ENCODE measurements at regions not wholly inside any gene's neighbourhood (a gene's known extent, or its start where the extent isn't known, plus 50 kb on each side); places are given as distances from the start of the nearest gene placed in this dataset.

- DNase-seq: no peak
These were observed 221.2 kb upstream of the MAP3K7 start for GRCh38 chr6:90807791-90808701.

- no peak for DNase-seq
These were observed 218.8 kb upstream of the MAP3K7 start for GRCh38 chr6:90805619-90806155.

GRCh38 chr6:90803956-90804355 lies 217.1 kb upstream of the MAP3K7 start:
- DNase-seq: no peak

DNA sequence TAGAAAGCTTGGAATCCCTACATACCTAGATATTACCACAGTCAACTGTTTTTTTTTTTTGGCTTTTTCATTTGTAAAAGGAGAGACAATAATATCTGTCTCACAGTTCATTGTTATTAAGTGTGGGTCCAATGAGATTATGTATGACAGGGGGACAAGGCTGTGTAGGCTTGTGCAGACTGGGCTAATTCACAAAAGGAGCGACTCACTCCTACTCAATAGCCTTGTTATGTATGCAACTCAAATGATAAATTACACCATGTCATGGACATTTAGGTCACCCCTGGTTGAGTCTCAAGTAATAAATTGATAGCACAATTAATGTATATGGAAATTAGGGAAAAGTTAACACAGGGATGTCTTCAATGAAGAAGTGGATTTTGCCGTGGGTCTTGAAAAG lies 208.2 kb upstream of the MAP3K7 start:
- no peak for DNase-seq

DNA sequence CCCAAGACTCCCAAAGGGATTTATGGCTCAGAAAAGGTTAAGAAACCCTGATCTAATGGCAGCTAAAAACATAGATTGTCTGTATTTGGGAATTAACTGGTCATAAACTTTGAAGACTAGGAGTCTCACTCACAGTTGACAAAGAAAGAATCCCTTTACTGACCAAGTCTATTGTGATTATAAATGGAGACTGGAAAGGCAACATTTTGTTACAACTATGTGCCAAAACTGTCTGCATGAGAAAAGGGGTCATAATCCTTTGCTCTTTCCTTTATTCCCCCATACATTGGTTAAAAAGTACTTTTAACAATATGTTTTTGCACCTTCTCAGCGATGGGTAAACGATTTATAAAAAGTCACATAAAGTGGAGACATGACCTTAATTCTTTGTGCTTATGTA lies 206.9 kb upstream of the MAP3K7 start:
- no peak for DNase-seq

GRCh38 chr6:90790696-90791095 lies 203.8 kb upstream of the MAP3K7 start:
- peak; percentile 9 for DNase-seq

- DNase-seq: no peak
These were observed 203.2 kb upstream of the MAP3K7 start for GRCh38 chr6:90790058-90790457.

DNA sequence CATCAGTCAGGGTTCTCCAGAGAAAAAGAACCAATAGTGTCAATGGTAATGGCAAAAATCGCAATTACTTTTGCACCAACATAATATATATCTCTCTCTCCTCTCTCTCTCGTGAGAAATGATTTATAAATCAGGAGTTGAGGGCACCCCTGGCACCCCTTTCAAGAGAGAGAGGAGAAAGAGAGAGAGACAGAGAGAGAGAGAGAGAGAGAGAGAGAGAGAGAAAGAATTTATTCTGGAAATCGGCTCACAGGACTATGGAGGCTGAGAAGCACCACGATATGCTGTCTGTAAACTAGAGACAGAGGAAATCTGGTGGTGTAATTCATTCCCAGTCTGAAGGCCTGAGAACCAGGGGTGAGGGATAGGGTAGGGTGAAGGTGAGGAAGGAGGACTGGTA lies 201.9 kb upstream of the MAP3K7 start:
- DNase-seq: no peak

DNA sequence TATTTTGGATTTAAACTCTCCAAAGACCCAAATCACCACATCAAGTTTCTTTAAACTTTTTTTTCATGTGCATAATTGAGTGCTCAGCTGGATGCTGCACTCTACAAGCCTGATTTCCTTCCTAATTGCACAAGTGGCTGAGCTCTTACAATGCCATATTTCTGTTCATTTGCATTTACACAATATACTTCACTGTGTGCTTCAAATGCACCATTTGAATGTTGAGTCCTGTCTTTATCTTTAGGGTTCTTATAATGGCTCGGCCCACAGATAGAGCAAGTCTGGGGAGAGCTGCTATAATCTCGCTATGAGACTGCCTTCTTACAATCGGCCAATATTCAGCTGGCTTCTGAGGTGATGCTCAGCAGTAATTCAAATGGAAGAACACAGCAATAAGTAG lies 200.6 kb upstream of the MAP3K7 start:
- DNase-seq: no peak

GRCh38 chr6:90780778-90781177 lies 193.9 kb upstream of the MAP3K7 start:
- no peak for DNase-seq

- no peak for DNase-seq
These were observed 193.3 kb upstream of the MAP3K7 start for GRCh38 chr6:90780141-90780540.

- no peak for DNase-seq
These were observed 191.7 kb upstream of the MAP3K7 start for GRCh38 chr6:90778417-90779203.

DNA sequence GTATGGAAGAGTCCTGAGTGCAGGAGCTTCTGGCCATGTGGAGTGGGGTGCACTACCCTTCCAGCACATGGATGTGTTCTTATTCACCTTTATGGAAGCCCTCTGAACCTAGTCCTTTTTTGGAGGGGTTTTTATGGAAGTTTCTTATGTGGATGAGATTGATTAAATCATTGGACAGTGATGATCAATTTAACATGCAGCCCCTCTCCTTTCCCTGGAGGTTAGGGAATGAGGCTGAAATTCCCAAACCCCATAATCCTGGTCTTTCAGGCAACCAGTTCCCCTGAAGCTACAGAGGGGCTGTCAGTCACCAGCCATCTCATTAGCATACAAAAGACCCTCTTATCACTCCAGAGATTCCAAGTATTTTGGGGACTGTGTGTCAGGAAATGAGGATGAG lies 183.9 kb upstream of the MAP3K7 start:
- DNase-seq: no peak

DNA sequence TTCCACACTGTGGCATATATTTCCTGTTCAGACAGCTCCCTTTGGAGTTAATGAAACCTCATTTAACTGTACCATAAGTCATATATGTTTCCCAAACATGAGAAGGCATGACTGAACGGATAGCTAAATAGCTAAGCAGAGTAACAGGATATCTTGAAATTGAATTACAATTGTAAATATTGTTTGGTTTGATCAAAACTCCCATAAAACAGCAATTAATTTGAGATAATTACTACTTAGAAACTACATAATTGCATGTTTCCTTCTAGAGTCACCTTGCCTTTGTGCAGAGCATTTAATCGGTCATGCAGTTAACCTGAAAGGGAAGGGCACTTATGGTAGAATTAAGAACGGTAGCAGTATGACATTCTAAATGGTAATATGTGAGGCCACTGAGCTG lies 179.0 kb upstream of the MAP3K7 start:
- DNase-seq: no peak

DNA sequence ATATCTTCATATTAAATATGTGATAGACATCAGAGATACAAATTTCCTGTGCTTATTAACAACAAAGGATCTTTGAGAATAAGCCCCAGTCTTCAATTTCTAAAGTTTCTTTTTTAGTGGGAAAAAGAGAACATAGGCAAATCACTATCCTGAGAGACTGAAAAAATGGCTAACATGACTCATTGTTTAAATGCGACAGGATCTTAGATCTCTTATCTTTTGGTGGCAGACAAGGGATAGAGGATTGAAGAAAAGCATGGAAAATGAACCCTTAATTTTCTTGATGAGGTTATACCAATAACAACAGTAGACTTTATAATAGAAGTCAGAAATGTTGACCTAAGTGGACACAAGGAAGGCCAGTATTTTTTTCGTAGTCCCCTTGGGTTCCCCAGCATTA lies 178.6 kb upstream of the MAP3K7 start:
- no peak for DNase-seq

DNA sequence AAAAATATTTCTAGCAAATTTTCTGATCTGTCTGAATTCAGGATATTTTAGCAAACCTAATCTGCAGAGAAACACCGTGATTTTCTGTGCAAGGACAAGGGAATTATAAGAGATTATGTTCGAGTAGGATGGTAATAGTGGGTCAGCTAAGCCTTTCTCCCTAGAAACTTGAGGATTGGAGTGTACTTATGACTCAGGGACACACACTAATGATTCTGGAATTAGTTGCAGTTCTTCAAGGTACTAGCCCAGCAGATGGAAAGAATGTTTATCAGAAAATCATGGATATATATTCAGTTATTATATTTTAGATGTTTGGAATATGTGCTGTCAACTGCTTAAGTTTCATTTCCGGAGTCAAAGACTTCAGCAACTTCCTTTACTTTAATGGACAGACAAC lies 177.1 kb upstream of the MAP3K7 start:
- DNase-seq: no peak

- DNase-seq: no peak
These were observed 172.8 kb upstream of the MAP3K7 start for GRCh38 chr6:90759664-90760063.

DNA sequence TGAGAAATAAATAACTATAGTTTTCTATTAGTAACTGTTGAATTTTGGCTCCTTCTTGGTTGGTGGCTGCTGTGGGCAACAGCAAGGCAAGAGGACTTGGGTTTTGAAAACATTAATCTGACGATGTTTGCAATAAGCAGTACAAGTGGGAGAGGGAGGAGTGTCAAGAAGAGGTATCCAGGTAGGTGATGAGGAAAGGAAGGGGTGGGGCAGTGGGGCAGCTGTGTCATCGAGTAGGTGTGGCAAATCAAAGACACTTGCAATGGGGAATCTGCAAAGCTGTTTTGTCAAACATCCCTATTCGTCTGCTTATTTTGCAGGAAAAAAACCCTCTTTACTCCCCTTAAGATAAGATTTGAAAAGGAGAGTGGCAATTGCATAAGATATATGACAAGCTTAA lies 171.9 kb upstream of the MAP3K7 start:
- no peak for DNase-seq

GRCh38 chr6:90753820-90754643 lies 167.2 kb upstream of the MAP3K7 start:
- no peak for DNase-seq

GRCh38 chr6:90739802-90740201 lies 152.9 kb upstream of the MAP3K7 start:
- DNase-seq: no peak

DNA sequence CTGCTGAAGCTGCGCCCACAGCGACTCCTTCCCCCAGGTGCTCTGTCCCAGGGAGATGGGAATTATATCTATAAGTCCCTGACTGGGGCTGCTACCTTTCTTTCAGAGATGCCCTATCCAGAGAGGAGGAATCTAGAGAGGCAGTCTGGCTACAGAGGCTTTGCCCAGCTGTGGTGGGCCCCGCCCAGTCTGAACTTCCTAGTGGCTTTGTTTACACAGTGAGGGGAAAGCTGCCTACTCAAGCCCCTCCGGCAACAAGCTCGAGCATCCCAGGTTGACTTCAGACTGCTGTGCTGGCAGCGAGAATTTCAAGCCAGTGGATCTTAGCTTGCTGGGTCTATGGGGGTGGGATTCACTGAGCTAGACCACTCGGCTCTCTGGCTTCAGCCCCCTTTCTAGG lies 152.5 kb upstream of the MAP3K7 start:
- no peak for DNase-seq

- no peak for DNase-seq
These were observed 143.3 kb upstream of the MAP3K7 start for GRCh38 chr6:90730151-90730673.

DNA sequence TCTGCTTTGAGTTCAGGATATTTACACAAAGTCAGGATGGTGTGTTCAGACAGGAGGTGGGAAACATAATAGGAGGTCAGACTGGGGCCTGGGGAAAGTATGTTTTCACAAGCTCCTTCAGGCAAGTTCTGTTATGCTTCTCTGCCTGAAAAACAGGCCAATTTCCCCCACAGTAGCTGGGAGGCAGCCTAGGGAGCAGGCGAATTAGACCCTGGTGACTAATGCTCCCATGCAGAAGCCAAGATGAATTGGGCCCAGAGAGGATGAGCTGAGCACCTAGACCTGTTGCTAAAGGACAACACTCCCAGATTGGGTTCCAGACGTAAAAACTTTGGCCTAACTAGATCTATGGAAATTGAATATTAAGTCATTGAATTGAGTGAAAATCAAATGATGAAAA lies 142.2 kb upstream of the MAP3K7 start:
- no peak for DNase-seq
